Mucosa of descending colon (tissue), 3 donors: ENCODE measurements at regions not wholly inside any gene's neighbourhood (a gene's known extent, or its start where the extent isn't known, plus 50 kb on each side); places are given as distances from the start of the nearest gene placed in this dataset.
"Not testable (repeated sequence)": the region's sequence is repeated elsewhere in the genome, so short reads cannot be mapped to it uniquely, and the experiment has no call there.

Experiments used
- ATAC-seq: fragments of 200-7000 bp; cut with Tn5 transposase; one replicate; pipeline ENCODE4 v1.9.1; 2020; ENCODE audit warnings: mild to moderate bottlenecking, moderate library complexity
- DNase-seq, 3 donors: peaks; one replicate each; pipeline ENCODE4 v3.0.0-alpha.2; 2020
- H3K36me3 ChIP-seq: fragments of 200-600 bp; one replicate; pipeline ENCODE4 v1.8.0; 2021; ENCODE audit warnings: low read depth, mild to moderate bottlenecking
- H3K4me1 ChIP-seq: fragments of 200-600 bp; one replicate; pipeline ENCODE4 v1.8.0; 2021; ENCODE audit warnings: low read depth, mild to moderate bottlenecking
- H3K4me3 ChIP-seq: fragments of 200-600 bp; one replicate; pipeline ENCODE4 v1.8.0; 2021; ENCODE audit warnings: mild to moderate bottlenecking
- H3K9me3 ChIP-seq: fragments of 200-600 bp; one replicate; pipeline ENCODE4 v1.8.0; 2021; ENCODE audit warnings: mild to moderate bottlenecking
- intact Hi-C, 2 donors: fragments of 100-400 bp; cut with DNase I in 1 of 2; cut with micrococcal nuclease in 1 of 2; formaldehyde crosslinking; loops; one replicate each; pipeline versions ENCODE4 v1.11.0 to v1.11.1; 2022; cut with DNase I, micrococcal nuclease
- TF ChIP-seq, protein P1 (sequence below): fragments of 200-600 bp; IDR thresholded peaks from one replicate; pipeline ENCODE4 v1.8.0; 2022; ENCODE audit warnings: antibody characterized with exemption, mild to moderate bottlenecking
- donor health status: DM: no; HTN: no; CAD: no; lungs with moderate emphysema.
- donor health status: DM: no; HTN: no; CAD: no.
- donor health status: DM: no; HTN: yes; CAD: no.

DNA sequence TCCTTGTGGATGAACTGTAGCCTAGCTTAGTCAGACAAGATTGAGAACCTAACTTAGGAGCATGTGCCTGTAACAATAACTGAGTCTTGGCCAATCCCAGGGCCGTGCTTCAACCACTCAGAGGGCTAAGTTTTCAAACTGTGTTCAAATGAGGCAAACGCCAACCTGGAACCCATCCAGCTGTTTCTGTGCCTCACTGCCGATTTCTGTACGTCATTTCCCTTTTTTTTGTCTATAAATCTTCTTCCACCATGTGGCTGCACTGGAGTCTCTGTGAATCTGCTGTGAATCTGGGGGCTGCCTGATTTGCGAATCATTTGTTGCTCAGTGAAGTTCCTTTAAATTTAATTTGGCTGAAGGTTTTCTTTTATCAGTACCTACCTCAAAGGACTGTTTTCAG is 115.0 kb upstream of the CHD6 start:
- Histone ChIP-seq H3K9me3 (no peaks in the 10 kb centered on the region), H3K36me3 (no peaks in the 10 kb centered on the region), H3K4me3 (no peak overlapping the region), H3K4me1 (no peaks in the 10 kb centered on the region)
- TF ChIP-seq, protein P1, sequence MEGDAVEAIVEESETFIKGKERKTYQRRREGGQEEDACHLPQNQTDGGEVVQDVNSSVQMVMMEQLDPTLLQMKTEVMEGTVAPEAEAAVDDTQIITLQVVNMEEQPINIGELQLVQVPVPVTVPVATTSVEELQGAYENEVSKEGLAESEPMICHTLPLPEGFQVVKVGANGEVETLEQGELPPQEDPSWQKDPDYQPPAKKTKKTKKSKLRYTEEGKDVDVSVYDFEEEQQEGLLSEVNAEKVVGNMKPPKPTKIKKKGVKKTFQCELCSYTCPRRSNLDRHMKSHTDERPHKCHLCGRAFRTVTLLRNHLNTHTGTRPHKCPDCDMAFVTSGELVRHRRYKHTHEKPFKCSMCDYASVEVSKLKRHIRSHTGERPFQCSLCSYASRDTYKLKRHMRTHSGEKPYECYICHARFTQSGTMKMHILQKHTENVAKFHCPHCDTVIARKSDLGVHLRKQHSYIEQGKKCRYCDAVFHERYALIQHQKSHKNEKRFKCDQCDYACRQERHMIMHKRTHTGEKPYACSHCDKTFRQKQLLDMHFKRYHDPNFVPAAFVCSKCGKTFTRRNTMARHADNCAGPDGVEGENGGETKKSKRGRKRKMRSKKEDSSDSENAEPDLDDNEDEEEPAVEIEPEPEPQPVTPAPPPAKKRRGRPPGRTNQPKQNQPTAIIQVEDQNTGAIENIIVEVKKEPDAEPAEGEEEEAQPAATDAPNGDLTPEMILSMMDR, result no peak
- intact Hi-C loops, result no loop called here
- ATAC-seq (no peak), DNase-seq (no peak)

DNA sequence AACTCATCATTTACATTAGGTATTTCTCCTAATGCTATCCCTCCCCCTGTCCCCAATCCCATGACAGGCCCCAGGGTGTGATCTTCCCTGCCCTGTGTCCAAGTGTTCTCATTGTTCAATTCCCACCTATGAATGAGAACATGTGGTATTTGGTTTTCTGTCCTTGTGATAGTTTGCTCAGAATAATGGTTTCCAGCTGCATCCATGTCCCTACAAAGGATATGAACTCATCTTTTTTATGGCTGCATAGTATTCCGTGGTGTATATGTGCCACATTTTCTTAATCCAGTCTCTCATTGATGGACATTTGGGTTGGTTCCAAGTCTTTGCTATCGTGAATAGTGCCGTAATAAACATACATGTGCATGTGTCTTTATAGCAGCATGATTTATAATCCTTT is 113.0 kb upstream of the CHD6 start:
- H3K4me3 ChIP-seq, ATAC-seq, H3K4me1 ChIP-seq, H3K9me3 ChIP-seq, H3K36me3 ChIP-seq, intact Hi-C loops, DNase-seq: not testable (repeated sequence)

DNA sequence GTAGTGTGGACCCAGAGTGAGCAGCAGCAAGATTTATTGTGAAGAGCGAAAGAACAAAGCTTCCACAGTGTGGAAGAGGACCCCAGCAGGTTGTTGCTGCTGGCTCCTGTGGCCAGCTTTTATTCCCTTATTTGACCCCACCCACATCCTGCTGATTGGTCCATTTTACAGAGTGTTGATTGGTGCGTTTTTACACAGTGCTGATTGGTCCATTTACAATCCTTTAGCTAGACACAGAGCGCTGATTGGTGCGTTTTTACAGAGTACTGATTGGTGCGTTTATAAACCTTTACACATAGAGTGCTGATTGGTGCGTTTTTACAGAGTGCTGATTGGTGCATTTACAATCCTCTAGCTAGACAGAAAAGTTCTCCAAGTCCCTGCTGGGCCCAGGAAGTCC is 109.5 kb upstream of the CHD6 start:
- H3K4me3 ChIP-seq, ATAC-seq, DNase-seq, H3K36me3 ChIP-seq, H3K9me3 ChIP-seq, intact Hi-C loops, H3K4me1 ChIP-seq: not testable (repeated sequence)

DNA sequence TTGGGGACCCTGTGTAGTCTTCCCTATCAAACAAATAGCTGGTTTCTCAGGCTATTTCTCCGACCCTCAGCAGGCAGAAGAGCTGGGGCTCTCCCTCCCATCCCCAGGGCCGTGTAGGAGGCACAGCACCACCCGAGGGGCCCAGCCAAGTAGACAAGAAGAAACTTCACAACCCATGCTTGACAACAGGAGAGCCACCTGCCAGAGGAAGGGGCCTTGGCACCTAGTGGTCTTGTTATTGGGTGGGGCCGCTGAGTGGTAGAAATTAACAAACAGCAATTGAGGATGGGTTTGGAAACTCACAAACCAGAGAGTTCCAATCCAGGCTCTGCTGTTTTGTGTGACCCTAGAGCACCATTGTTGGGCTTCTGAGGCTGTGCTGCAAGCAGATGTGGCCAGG is 108.5 kb upstream of the CHD6 start:
- ATAC-seq (no peak), DNase-seq (no peak)
- TF ChIP-seq, protein P1, result no peak
- H3K36me3 ChIP-seq, result no peaks in the 10 kb centered on the region
- H3K4me1 ChIP-seq, result no peaks in the 10 kb centered on the region
- H3K9me3 ChIP-seq, result no peaks in the 10 kb centered on the region
- intact Hi-C loops, result no loop called here
- H3K4me3 ChIP-seq, result no peak overlapping the region

DNA sequence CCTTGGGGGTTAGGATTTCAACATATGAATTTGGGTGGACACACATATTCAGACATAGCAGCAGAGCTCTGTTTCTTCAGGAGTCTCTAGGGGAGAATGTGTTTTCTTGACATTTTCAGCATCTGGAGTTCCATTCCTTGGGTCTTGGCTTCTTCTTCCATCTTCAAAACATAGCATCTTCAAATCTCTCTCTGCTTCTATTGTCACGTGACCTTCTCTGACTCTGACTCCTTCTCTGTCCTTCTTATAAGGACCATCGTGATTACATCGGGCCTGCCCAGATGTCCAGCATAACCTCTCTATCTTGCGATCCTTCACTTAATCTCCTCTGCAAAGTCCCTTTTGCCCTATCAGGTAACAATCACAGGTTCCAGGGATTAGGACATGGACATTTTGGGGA is 101.0 kb upstream of the CHD6 start:
- TF ChIP-seq, protein P1, result no peak
- ATAC-seq, result no peak
- Histone ChIP-seq H3K4me1 (no peaks in the 10 kb centered on the region), H3K9me3 (no peaks in the 10 kb centered on the region), H3K36me3 (no peaks in the 10 kb centered on the region), H3K4me3 (no peak overlapping the region)
- intact Hi-C loops, result no loop called here
- no peak for DNase-seq

DNA sequence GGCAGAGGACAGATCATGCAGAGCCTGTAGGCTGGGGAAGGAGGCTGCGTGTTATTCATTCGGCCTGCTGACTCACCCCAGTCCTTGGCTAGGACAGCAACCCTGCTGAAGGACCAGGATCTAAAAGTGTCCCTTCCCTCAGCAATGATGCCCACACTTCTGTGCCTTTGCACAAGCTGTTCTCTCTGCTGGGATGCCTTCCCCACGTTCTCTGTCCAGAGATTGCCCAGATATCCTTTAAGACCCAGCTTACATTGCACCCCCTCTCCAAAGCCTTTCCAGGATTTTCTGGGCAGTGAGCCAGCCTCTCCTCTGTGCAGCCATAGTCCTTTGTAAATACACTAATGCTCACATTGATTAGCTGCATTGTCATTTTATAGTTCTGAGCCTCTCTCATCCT is 99.3 kb upstream of the CHD6 start:
- intact Hi-C loops, result no loop called here
- Histone ChIP-seq H3K36me3 (no peaks in the 10 kb centered on the region), H3K4me3 (no peak overlapping the region), H3K9me3 (no peaks in the 10 kb centered on the region), H3K4me1 (no peaks in the 10 kb centered on the region)
- DNase-seq (no peak), ATAC-seq (no peak)
- TF ChIP-seq, protein P1, result no peak

DNA sequence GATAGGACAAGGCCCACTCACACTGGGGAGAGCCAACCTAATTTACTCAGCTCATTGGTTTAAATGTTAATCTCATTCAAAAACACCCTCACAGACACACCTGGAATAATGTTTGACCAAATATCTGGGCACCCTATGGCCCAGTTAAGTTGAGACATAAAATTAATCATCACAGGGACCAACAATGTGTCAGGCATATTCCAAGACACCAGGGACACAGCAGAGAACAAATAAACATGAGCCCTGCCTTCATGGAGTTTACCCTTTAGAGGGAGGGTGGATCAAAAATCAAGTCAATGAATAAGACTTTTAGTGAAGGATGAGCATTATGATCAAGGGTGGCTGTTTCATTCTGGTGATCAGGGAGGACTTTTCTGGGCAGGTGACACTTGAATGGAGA is 98.7 kb upstream of the CHD6 start:
- ATAC-seq (no peak), DNase-seq (no peak)
- no peaks in the 10 kb centered on the region for H3K4me1 ChIP-seq
- no peak overlapping the region for H3K4me3 ChIP-seq
- TF ChIP-seq, protein P1, result no peak
- H3K9me3 ChIP-seq, result no peaks in the 10 kb centered on the region
- intact Hi-C loops, result no loop called here
- H3K36me3 ChIP-seq, result no peaks in the 10 kb centered on the region
